ENCODE measurements at regions not wholly inside any gene's neighbourhood (a gene's known extent, or its start where the extent isn't known, plus 50 kb on each side); places are given as distances from the start of the nearest gene placed in this dataset.
A peak's percentile ranks its signal among the peaks of the same experiment; 100 is the strongest.

DNA sequence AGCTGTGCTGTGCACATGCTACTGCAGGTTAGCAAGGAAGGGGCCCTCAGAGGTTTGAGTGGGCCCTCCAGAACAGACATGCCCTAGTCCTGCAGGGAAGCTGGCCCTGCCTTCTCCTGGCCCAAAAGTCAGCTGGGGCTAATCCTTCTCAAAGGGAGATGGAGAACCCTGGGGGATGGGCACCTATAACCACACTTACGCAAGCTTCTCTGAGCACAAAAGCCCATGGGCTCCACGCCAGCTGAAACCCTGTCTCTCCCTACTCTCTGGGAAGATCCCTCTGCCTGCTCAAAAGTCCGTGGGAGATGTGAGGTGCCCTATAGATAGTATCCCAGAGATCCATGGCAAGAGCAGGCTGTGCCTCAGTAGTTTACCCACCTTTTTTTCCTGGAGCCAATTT is 58.9 kb upstream of the DKK2 start:
- DNase-seq (ENCODE audit: low read depth in 2 of 2) = peak in 1 of 2 experiments; percentile 7

- peak; percentile 18 to 20 for DNase-seq (ENCODE audit: low read depth in 2 of 2)
Observed at GRCh38 chr4:107094332-107094731, 58.2 kb upstream of the DKK2 start.

Data from fibroblast of skin of left quadriceps (primary cell).